ENCODE measurements at regions not wholly inside any gene's neighbourhood (a gene's known extent, or its start where the extent isn't known, plus 50 kb on each side); places are given as distances from the start of the nearest gene placed in this dataset.

GRCh38 chr16:49127103-49127502, 154.5 kb downstream of the CBLN1 start:
- DNase-seq, result no peak

- DNase-seq, result no peak
Measured at GRCh38 chr16:49121636-49122035, 160.0 kb downstream of the CBLN1 start.

- DNase-seq, result no peak
Measured at GRCh38 chr16:49120631-49121030, 161.0 kb downstream of the CBLN1 start.

GRCh38 chr16:49116873-49117272, 164.8 kb downstream of the CBLN1 start:
- no peak for DNase-seq

- no peak for DNase-seq
Measured at GRCh38 chr16:49115956-49116355, 165.7 kb downstream of the CBLN1 start.

GRCh38 chr16:49112754-49113153, 168.9 kb downstream of the CBLN1 start:
- DNase-seq, result no peak

GRCh38 chr16:49111351-49111750, 170.3 kb downstream of the CBLN1 start:
- DNase-seq, result no peak

- DNase-seq, result no peak
Measured at GRCh38 chr16:49108611-49109010, 173.0 kb downstream of the CBLN1 start.

- DNase-seq, result no peak
Measured at GRCh38 chr16:49103298-49103697, 178.3 kb downstream of the CBLN1 start.

GRCh38 chr16:49101997-49102396, 179.6 kb downstream of the CBLN1 start:
- no peak for DNase-seq

GRCh38 chr16:49100366-49100765, 181.3 kb downstream of the CBLN1 start:
- DNase-seq, result no peak

GRCh38 chr16:49097964-49098363, 183.7 kb downstream of the CBLN1 start:
- no peak for DNase-seq

GRCh38 chr16:49096176-49096945, 185.3 kb downstream of the CBLN1 start:
- DNase-seq, result no peak

- no peak for DNase-seq
Measured at GRCh38 chr16:49095539-49095938, 186.1 kb downstream of the CBLN1 start.

GRCh38 chr16:49094471-49094870, 187.2 kb downstream of the CBLN1 start:
- DNase-seq, result no peak

- DNase-seq, result no peak
Measured at GRCh38 chr16:49093939-49094338, 187.7 kb downstream of the CBLN1 start.

GRCh38 chr16:49092704-49093103, 188.9 kb downstream of the CBLN1 start:
- no peak for DNase-seq

GRCh38 chr16:49089533-49089932, 192.1 kb downstream of the CBLN1 start:
- no peak for DNase-seq

GRCh38 chr16:49089039-49089438, 192.6 kb downstream of the CBLN1 start:
- DNase-seq, result no peak

- DNase-seq, result no peak
Measured at GRCh38 chr16:49085686-49086085, 196.0 kb downstream of the CBLN1 start.

GRCh38 chr16:49084628-49085390, 196.8 kb downstream of the CBLN1 start:
- no peak for DNase-seq

GRCh38 chr16:49081554-49081953, 200.1 kb downstream of the CBLN1 start:
- DNase-seq, result peak; percentile 66

GRCh38 chr16:49081086-49081485, 200.6 kb downstream of the CBLN1 start:
- no peak for DNase-seq

- no peak for DNase-seq
Measured at GRCh38 chr16:49078571-49078970, 203.1 kb downstream of the CBLN1 start.

All from NCI-H82 (cell line).